K562 (cell line): ENCODE measurements at regions not wholly inside any gene's neighbourhood (a gene's known extent, or its start where the extent isn't known, plus 50 kb on each side); places are given as distances from the start of the nearest gene placed in this dataset.

Experiments used
- KAT8 ChIP-seq: fragments of 450-650 bp; IDR thresholded peaks from 2 replicates; pipeline ENCODE4 v1.6.1; 2016; ENCODE audit warnings: low read depth, mild to moderate bottlenecking
- TEAD4 ChIP-seq, 2 experiments: sonication (generic) in 1 of 2; formaldehyde crosslinking in 1 of 2; IDR thresholded peaks; 2 replicates each; pipeline versions ENCODE4 v1.6.1 to v1.8.0; 2012 to 2022; ENCODE audit warnings: borderline replicate concordance in 1 of 2, inconsistent platforms in 1 of 2, low read length in 1 of 2, mild to moderate bottlenecking in 1 of 2, missing genetic modification reagents in 1 of 2
- ZNF12 ChIP-seq: sonication (generic); formaldehyde crosslinking; IDR thresholded peaks from 2 replicates; pipeline ENCODE4 v1.4.0; 2020; ENCODE audit warnings: mild to moderate bottlenecking, missing genetic modification reagents
- TF ChIP-seq, protein P1 (sequence below): sonication (generic); formaldehyde crosslinking; IDR thresholded peaks from 2 replicates; pipeline ENCODE4 v1.8.1; 2023; ENCODE audit warnings: mild to moderate bottlenecking, missing genetic modification reagents
- TF ChIP-seq, protein P2 (sequence below): sonication (generic); formaldehyde crosslinking; IDR thresholded peaks from 2 replicates; pipeline ENCODE4 v1.8.0; 2022; ENCODE audit warnings: missing genetic modification reagents, mild to moderate bottlenecking, moderate library complexity, borderline replicate concordance
- TF ChIP-seq, protein P3 (sequence below): fragments of 250-450 bp; sonication (Bioruptor Pico); IDR thresholded peaks from 2 replicates; pipeline ENCODE4 v1.8.0; 2021; ENCODE audit warnings: moderate library complexity, mild to moderate bottlenecking, inconsistent platforms

DNA sequence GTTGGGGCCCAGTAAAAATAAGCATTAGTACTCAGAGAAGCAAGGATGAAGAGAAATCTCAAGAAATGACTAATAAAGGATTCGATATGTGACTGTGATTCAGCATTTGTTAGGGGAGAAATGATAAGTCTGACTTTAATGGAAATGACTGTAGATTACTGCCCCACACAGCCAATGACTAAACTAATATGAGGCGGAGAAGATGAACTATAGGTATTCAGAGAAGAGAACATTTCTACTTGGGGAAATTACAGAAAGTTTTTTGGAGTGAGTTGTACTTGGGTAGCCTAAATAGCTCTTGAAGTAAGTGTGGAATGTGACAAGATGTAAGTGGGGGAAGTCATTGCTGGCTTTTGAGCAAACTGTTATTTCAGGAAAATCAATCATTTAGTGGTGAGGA, 380.0 kb downstream of the PDCD6IP start (continued):
- TF ChIP-seq, protein P1, sequence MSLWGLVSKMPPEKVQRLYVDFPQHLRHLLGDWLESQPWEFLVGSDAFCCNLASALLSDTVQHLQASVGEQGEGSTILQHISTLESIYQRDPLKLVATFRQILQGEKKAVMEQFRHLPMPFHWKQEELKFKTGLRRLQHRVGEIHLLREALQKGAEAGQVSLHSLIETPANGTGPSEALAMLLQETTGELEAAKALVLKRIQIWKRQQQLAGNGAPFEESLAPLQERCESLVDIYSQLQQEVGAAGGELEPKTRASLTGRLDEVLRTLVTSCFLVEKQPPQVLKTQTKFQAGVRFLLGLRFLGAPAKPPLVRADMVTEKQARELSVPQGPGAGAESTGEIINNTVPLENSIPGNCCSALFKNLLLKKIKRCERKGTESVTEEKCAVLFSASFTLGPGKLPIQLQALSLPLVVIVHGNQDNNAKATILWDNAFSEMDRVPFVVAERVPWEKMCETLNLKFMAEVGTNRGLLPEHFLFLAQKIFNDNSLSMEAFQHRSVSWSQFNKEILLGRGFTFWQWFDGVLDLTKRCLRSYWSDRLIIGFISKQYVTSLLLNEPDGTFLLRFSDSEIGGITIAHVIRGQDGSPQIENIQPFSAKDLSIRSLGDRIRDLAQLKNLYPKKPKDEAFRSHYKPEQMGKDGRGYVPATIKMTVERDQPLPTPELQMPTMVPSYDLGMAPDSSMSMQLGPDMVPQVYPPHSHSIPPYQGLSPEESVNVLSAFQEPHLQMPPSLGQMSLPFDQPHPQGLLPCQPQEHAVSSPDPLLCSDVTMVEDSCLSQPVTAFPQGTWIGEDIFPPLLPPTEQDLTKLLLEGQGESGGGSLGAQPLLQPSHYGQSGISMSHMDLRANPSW (CRISPR knock-in tag): no peak
- TF ChIP-seq ZNF12 (CRISPR knock-in tag) (no peak), KAT8 (no peak), TEAD4 (IDR thresholded peaks at IDR 0.05; ENCODE audit: low read length) (no peak), TEAD4 (CRISPR knock-in tag; IDR thresholded peaks at IDR 0.05; ENCODE audit: borderline replicate concordance) (no peak)
- TF ChIP-seq, protein P2, sequence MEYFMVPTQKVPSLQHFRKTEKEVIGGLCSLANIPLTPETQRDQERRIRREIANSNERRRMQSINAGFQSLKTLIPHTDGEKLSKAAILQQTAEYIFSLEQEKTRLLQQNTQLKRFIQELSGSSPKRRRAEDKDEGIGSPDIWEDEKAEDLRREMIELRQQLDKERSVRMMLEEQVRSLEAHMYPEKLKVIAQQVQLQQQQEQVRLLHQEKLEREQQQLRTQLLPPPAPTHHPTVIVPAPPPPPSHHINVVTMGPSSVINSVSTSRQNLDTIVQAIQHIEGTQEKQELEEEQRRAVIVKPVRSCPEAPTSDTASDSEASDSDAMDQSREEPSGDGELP: no peak
- TF ChIP-seq, protein P3, sequence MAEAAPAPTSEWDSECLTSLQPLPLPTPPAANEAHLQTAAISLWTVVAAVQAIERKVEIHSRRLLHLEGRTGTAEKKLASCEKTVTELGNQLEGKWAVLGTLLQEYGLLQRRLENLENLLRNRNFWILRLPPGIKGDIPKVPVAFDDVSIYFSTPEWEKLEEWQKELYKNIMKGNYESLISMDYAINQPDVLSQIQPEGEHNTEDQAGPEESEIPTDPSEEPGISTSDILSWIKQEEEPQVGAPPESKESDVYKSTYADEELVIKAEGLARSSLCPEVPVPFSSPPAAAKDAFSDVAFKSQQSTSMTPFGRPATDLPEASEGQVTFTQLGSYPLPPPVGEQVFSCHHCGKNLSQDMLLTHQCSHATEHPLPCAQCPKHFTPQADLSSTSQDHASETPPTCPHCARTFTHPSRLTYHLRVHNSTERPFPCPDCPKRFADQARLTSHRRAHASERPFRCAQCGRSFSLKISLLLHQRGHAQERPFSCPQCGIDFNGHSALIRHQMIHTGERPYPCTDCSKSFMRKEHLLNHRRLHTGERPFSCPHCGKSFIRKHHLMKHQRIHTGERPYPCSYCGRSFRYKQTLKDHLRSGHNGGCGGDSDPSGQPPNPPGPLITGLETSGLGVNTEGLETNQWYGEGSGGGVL: no peak
- TF ChIP-seq, all 486 proteins: peak for 0
